KG1 (cell line): ENCODE measurements at regions not wholly inside any gene's neighbourhood (a gene's known extent, or its start where the extent isn't known, plus 50 kb on each side); places are given as distances from the start of the nearest gene placed in this dataset.
"Not testable (repeated sequence)": the region's sequence is repeated elsewhere in the genome, so short reads cannot be mapped to it uniquely, and the experiment has no call there.

Experiments used
- DNase-seq: peaks from one replicate; lab custom pipeline; 2025; lab: John Stamatoyannopoulos, UW

DNA sequence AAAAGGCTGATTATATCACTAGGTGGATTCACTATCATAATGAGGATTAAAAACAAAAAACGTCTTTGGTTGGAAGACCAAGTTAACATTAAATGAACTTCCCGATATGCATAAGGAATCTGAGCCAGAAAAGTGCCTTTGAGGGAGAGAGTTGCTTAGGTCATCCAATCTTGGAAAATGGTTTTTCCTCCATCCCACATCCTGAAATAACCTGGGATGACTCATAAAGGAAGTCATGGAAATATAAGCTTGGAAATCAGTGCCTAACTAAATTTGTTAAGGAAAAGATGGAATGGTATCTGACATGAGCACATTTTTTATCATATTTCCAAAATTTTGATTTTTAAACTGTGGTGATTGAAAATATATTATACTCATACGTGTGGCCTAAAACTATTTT lies 66.0 kb downstream of the KBTBD8 start:
- DNase-seq = no peak

DNA sequence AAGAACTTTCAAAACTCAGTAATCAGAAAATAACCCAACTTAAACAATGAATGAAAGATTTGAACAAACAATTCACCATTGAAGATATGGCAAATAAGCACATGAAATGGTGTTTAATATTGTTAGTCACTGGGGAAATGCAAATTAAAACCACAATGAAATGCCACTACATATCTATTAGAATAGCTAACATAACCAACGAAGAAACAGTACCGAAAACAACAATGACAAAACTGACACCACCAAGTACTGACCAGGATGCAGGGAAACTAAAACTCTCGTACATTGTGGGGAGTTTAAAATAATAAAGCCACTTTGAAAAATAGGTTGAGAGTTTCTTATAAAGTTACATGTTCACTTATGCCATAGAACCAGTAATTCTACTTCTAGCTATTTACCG lies 69.1 kb downstream of the KBTBD8 start:
- DNase-seq = no peak

DNA sequence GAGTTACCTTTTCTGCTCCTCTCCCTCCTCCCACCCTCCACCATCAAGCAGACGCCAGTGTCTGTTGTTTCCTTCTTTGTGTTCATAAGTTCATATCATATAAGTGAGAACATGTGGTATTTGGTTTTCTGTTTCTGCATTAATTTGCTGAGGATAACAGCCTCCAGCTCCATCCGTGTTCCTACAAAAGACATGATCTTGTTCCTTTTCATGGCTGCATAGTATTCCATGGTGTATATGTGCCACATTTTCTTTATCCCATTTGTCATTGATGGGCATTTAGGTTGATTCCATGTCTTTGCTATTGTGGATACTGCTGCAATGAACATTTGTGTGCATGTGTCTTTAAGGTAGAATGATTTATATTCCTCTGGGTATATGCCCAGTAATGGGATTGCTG lies 74.5 kb downstream of the KBTBD8 start:
- not testable (repeated sequence) for DNase-seq

DNA sequence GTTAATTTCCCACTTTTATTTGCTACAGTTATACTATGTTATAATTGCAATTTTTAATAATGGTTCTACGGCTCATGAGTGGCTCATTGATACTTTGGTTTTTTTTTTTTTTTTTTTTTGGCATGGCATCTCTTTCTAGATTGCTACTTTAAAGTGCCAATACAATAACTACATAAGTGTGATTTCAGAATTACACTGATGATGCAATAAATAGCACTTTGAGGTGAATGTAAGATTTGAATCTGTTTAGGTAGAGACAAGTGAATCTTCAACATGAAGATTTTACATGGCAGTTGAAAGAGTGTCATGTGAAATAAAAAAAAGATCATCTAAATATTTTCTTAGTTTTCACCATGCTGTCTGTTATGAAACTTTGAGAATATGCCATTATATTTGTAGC lies 75.7 kb downstream of the KBTBD8 start:
- DNase-seq = no peak

DNA sequence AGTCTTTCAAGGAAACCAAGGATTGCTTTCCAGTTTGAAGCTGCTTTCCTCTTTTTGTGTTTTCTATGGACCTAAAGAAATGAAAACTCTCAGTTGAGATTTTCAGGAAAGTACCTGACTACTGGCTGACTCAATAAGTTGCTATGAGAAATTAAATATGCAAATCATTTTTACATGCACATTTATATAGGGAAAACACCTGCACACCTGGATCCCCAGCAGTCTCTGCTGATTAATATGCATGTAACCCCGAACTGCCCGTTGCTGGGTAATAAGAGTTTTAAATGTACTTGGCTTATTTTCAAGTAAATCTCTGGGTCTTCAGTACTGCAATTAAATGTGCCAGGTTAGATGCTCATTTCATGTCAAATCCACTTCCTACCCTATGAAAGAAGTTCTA lies 77.2 kb downstream of the KBTBD8 start:
- no peak for DNase-seq

DNA sequence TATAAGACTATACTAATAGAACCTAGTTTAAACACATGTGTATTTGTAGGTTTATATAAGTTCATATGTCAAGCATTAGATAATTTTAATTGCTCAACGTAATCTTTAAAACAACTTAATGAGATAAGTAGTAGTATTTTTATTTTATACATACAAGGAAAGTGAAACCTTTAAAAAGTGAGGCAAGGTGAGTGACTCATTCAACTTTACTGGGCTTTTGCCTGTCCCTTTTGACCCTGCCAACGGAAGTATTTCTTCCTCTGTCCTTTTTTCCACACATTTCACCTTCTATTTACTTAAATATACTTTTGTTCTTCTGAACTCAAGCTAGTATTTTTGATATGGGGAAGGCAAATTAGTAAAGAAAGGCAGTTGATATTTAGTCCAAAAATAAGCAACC lies 78.5 kb downstream of the KBTBD8 start:
- DNase-seq = no peak

DNA sequence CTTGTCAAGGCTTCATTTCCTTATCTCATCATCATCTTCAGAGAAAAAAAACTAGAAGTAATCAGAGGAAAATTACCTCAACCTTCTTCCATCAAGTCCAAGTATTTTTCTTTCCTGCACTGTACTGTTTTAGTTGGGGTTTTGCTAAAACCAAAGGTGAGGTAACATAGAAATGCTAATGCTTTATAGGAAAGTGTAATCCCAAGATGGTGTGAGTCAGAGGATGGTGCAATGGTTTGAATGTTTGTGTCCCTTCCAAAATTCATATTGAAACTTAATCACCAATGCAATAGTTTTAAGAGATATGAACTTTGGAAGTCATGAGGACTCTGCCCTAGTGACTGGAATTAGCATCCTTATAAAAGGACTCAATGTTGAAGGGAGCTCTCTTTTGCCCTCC lies 79.5 kb downstream of the KBTBD8 start:
- no peak for DNase-seq

DNA sequence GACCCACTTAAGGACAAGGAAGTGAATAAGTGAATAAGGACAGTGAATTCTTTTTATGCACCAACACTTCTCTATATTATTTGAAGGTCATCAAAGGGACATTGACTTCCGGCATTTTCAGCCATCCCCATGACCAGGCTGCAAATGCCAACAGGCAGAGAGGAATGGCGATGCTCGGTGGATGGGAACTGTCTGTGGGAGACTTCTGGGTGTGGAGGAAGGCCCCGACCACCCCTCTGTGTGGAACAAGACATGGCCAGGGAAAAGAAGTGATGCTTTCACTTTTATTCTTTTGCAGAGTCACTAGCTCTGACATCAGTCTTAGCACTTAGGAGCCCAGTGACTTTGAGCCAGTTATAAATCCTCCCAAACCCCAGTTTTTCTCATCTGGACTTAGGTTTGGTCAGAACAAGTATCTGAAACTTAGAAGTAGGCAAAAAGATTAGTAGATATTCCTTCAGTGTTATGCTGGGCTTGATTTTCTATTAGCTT lies 84.5 kb downstream of the KBTBD8 start:
- no peak for DNase-seq

DNA sequence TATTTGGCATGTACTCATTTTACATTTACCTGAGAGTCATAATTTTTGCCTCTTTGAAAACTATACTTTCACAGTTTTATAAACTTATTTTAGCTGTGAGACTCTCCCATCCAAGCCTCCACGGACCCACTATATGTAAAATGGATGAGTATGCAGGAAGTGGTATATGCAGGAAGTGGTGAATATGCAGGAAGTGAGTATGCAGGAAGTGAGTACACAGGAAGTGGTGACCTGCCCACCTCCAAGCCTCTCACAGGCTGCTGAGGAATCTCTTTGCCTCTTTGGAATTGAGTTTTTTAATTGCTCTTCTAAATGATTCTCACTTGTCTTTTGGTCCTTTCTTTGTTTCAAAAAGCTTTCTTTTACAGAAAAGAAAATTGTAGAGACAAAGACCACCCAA lies 85.2 kb downstream of the KBTBD8 start:
- DNase-seq = peak; percentile 11

DNA sequence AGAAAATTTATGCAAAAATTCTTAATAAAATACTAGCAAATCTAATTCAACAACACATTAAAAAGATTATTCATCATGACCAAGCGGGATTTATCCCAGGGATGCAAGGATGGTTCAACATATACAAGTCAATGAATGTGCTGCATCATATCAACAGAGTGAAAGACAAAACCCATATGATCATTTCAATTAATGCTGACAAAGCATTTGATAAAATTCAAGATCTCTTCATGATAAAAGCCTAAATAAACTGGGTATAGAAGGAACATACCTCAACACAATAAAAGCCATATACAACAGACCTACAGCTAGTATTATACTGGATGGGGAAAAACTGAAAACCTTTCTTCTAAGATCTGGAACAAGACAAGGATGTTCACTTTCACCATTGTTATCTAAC lies 89.7 kb downstream of the KBTBD8 start:
- no peak for DNase-seq

DNA sequence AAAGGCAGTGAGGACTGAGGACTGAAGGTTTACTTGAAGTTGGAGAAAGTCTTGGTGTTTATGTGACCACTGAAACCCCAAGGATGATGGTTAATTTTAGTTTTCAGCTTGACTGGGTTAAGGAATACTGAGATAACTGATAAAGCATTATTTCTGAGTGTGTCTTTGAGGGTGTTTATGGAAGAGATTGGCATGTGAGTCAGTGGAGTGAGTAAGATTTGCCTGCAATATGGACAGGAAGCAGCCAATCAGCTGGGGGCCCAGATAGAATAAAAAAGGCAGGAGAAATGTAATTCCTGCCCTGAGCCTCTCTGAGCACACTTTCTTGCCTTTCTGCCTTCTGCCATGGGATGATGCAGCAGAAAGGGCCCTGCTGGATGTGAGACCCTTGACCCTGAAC lies 92.4 kb downstream of the KBTBD8 start:
- DNase-seq = no peak

DNA sequence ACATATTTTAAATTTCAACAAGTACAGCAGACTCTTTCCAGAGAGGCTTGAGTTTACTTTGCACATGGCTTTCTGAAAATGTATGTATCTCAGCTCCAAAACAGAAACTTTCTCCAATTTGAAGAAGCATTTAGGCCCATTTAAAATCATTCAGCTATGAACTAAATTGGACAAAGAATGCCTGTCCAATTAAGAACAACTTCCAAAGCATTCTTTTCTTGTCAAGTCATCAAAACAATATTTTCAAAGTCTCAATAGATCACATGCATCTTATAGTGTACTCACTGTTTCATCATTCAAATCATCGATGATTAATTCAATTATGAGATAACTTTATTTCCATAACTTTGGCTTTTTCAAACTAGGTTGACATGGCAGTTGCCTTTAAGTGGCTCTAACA lies 95.2 kb downstream of the KBTBD8 start:
- DNase-seq = no peak

DNA sequence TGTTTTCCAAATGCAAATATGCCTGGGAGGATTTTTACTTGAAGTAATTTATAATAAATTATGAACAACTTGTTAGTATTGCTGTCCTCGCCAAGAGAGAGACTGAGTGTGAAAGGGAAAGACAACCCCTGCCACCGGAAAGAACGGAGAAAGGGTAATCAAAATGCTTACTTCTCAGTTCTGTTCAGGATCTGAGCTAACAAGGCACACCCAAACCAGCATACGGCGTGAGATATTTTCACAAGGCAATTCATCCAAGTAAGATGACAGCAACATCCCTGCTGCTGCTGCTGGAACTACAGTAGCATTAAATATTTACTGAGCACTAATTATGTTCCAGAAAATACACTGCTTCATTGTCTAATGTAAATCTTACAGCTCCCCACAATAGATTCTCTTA lies 96.1 kb downstream of the KBTBD8 start:
- no peak for DNase-seq

DNA sequence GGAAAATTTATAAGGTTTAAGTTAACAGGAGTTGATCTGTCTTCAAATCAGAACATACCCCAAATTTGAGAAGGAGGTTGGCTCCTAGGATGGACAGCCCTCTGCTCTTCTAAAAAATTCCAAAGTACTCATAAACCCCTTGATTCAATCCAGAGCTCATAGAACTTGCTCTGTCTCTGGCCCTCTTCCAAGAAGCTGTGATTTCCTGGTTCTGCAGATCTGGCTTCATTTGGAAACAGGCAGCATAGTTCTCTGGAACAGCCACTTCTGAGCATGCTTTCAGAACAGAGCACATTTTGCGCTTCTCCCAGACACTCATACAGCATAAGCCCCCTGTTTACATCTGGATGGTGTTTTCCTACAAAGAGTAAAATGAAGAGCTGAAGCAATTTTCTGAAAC lies 96.7 kb downstream of the KBTBD8 start:
- DNase-seq = no peak

DNA sequence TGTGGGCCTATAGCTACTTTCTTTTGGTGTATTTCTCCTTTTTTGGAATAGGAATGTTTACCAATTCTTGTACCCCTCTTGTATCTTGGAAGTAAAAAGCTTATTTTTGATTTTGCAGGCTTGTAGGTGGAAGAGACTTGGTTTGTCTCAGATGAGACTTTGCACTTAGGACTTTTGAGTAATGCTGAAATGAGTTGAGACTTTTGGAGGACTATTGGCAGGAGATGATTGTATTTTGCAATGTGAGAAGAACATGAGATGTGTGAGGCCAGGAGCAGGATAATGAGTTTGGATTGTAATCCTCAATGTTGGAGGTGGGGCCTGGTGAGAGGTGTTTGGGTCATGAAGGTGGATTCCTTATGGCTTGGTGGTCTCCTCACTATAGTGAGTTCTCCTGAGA lies 106.3 kb downstream of the KBTBD8 start:
- DNase-seq = no peak

DNA sequence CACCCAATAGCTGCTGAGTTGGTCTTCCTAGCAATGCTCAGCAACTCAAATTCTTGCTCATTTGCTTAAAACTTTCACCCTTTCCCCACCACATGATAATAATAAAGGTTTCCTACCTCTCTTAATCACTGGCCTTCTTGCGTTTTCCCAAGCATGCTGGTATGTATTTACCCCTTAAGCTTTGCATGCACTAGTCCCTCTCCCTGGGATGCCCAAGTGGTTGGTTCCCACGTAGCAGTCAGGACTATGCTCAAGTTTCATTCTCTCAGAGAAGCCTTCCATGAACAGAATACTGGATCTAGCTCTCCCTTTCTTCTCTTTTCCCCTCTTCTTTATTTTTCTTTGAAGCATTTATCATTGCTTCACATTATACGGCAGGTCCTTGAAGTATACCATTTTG lies 108.8 kb downstream of the KBTBD8 start:
- DNase-seq = no peak

DNA sequence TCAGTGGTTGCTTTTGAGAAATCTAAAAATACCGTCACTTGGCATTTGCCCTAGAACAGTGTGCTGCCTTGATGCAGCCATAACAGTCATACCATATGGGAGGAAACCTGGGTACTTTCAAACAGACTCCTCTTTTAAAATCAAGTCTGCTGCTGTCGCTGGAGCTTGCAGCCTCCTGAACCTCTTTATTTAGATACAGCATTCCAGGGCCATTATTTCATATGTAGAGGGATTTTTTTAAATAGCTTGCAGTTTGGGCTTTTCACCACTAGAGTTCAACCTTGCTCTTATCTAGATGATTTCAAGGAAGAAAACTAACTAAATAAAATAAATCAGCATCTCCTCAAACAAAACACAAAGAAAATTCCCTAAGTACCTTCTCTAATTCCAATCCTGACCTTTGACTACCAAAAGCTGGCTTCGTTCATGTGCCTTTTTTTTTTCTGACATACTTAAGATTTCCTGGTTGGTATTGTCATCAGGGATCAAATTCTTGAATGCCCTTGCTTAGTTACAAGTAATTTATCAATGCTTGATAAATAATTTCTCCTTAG lies 111.6 kb downstream of the KBTBD8 start:
- no peak for DNase-seq

DNA sequence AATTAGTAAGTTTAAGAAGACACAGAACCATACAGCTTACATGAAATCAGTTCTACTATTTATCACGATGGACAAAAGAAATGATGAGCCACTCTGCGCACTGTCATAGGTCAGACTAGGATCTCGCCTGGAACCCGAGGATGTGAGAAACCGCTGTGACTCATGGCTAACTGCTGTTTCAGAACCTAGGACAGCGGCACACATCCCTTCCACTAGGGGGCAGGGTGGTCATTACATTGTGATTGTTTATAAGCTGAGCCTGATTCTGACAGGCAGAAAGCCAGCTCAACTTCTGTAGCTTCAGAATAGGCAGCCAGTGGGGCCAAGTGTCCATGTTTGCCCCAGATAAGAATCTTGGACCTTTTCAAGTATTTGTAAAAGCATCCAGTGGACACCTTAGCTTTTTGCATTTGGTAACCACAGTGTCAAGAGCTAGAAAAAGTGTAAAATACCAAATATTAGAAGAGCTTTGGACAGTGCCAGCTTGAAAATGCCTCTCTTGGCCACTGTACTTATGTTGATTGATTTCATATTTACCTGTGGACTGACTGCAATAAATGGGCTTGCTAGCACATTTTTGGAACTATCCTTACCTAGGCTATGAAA lies 115.8 kb downstream of the KBTBD8 start:
- peak; percentile 82 for DNase-seq

DNA sequence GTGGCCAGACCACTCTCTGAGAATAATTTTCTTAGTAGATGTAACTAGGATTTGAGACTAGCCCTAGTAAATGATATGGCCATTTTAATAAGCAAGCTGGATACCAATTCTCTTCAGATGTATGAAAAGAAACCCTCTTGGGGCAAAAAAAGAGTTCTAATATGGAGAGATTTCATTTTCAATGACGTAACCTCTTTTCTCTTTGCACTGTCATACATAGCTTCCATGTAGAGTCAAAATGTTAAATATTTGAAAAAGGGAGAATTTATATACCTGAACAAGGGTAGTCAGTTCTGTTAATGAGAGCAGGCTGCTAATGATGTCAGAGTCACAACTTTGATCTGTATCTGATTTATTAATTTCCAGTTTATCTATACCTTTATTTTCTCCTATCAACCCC lies 120.0 kb downstream of the KBTBD8 start:
- DNase-seq = no peak

DNA sequence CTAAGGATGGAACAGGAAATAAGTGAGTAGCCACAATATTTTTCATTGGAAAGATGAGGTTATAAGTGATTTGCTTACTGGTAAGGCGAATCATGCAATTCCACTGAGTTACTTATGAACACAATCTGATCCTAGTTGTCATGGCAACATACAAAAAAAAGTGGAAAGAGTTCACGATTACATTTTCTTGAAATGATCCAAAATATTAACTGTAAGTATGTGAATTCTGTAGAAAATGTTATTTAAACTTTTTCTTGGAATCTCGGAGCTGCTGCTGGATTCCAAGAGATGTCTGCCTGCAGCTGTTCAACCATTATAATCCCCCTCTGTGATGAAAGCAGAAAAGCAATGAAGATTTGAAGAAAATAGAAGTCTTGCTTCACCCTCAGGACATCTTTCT lies 120.5 kb downstream of the KBTBD8 start:
- no peak for DNase-seq

DNA sequence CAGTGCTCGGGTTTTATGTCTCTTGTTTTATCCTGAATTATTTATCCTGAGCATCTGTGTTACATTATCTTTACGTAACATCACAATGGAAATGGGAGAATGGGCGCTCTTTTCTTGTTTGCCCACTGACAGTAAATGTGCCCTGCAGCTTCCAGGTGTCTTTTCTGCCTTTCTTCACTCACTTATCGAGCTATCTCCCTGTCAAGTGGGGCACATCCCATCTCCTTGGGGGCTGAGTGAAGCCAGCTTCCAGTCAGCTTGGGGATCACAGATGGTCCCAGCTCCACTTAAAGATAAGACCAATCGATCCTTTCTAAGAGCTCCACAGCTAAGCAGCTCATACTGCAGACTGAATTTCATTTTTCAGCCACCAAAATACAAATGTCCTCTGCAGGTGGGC lies 125.8 kb downstream of the KBTBD8 start:
- no peak for DNase-seq

DNA sequence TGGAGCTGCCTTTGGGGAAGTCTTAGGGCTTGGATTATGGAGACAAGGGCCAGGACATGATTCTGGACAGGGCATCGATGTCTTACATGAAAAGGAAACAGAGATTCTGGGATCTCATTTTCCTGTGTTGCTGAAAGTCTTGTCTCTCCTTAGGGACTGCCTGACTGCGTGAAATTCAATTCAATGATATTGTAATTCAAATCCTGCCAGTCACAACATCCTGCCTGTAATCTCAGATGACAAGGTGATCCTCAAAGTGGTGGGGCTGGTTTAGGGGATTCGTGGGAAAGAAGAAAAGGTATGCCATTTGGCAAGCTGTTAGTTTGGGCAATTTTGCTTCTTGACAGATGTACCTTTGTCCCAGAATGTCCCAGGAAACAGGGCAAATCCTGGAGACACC lies 129.1 kb downstream of the KBTBD8 start:
- no peak for DNase-seq

DNA sequence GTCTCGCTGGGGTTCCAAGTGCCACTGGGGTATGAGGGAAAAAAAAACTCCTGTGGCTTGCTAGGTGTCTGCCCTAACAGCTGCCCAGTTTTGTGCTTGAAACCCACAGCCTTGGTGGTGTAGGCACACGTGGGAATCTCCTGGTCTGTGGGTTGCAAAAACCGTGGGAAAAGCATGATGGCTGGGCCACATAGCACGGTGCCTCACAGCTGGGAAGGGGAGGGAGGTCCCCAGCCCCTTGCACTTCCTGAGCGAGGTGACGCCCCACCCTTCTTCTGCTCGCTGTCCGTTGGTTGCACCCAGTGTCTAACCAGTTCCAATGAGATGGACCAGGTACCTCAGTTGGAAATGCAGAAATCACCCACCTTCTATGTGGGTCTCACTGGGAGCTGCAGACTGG lies 144.3 kb downstream of the KBTBD8 start:
- no peak for DNase-seq

DNA sequence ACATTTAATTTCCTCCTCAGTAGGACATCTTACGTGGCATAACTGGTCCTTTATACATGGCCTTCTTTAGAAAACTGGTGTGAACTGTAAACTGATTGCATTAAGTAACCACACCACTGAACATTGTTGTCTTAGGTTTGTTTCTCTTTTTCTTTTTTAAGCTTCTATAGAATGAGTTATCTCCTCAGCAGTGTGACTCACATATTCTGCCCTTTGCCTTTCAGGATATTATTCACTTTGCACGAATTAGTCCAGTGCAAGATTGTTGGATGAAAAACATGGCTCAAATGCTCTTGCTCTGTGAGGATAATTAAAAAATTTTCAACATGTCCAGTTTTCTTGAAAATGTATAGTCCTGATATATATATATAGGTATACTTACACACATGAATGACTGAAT lies 147.6 kb downstream of the KBTBD8 start:
- no peak for DNase-seq
